OCI-LY1 (cell line): ENCODE measurements at regions not wholly inside any gene's neighbourhood (a gene's known extent, or its start where the extent isn't known, plus 50 kb on each side); places are given as distances from the start of the nearest gene placed in this dataset.

Experiments
- H2AFZ ChIP-seq: fragments of 200-600 bp; sonication (generic), shearing (Covaris generic); 2 replicates; pipeline ENCODE4 v1.6.0; 2014; ENCODE audit warnings: antibody characterized with exemption, mild to moderate bottlenecking, low read length
- H3F3A ChIP-seq: fragments of 200-600 bp; sonication (generic), shearing (Covaris generic); 2 replicates; pipeline ENCODE4 v1.6.0; 2014; ENCODE audit warnings: mild to moderate bottlenecking, antibody characterized with exemption, low read length, moderate library complexity; ENCODE audit not compliant: insufficient read depth
- H3K27ac ChIP-seq: fragments of 200-600 bp; sonication (generic); 2 replicates; pipeline ENCODE4 v1.5.1; 2014; ENCODE audit warnings: low read length, mixed run types, mild to moderate bottlenecking, low read depth; ENCODE audit not compliant: poor library complexity, severe bottlenecking
- H3K27me3 ChIP-seq: fragments of 200-600 bp; sonication (generic); 2 replicates; pipeline ENCODE4 v1.6.0; 2014; ENCODE audit warnings: antibody characterized with exemption, mild to moderate bottlenecking, low read length, moderate library complexity; ENCODE audit not compliant: insufficient read depth
- H3K36me3 ChIP-seq: fragments of 200-600 bp; sonication (generic); 2 replicates; pipeline ENCODE4 v1.6.1; 2014; ENCODE audit warnings: mild to moderate bottlenecking, antibody characterized with exemption, low read length, moderate library complexity, mixed read lengths; ENCODE audit not compliant: insufficient read depth
- H3K4me1 ChIP-seq: fragments of 200-600 bp; sonication (generic); 2 replicates; pipeline ENCODE4 v1.5.1; 2014; ENCODE audit warnings: mild to moderate bottlenecking, low read length, moderate library complexity; ENCODE audit not compliant: insufficient read depth, severe bottlenecking
- H3K4me2 ChIP-seq: fragments of 200-600 bp; sonication (generic), shearing (Covaris generic); 2 replicates; pipeline ENCODE4 v1.6.1; 2014; ENCODE audit warnings: low read length
- H3K4me3 ChIP-seq: fragments of 200-600 bp; sonication (generic); 2 replicates; pipeline ENCODE4 v1.5.1; 2014; ENCODE audit warnings: low read length, low read depth, mild to moderate bottlenecking, mixed read lengths; ENCODE audit not compliant: poor library complexity, severe bottlenecking
- H3K79me2 ChIP-seq: fragments of 200-600 bp; shearing (Covaris generic); 2 replicates; pipeline ENCODE4 v1.6.1; 2016; ENCODE audit warnings: mixed run types, low read length, mixed read lengths; ENCODE audit not compliant: insufficient read depth
- H3K9ac ChIP-seq: fragments of 200-600 bp; sonication (generic), shearing (Covaris generic); 2 replicates; pipeline ENCODE4 v1.6.1; 2014; ENCODE audit warnings: mild to moderate bottlenecking, low read length, mixed read lengths
- H3K9me2 ChIP-seq: fragments of 200-600 bp; sonication (generic), shearing (Covaris generic); 2 replicates; pipeline ENCODE4 v1.6.1; 2014; ENCODE audit warnings: low read depth, mild to moderate bottlenecking, low read length, mixed read lengths
- H3K9me3 ChIP-seq: fragments of 200-600 bp; shearing (Covaris generic); 2 replicates; pipeline ENCODE4 v1.6.1; 2014; ENCODE audit warnings: low read length, mixed read lengths
- H4K20me1 ChIP-seq: fragments of 200-600 bp; sonication (generic), shearing (Covaris generic); 2 replicates; pipeline ENCODE4 v1.6.0; 2016; ENCODE audit warnings: mild to moderate bottlenecking, low read length; ENCODE audit not compliant: insufficient read depth
- CTCF ChIP-seq: fragments of 200-600 bp; sonication (generic), shearing (Covaris generic); IDR thresholded peaks from 2 replicates; pipeline ENCODE4 v1.5.1; 2017; ENCODE audit warnings: mild to moderate bottlenecking, antibody characterized with exemption, low read length, moderate library complexity, mixed read lengths
- EZH2 ChIP-seq: fragments of 200-600 bp; sonication (generic), shearing (Covaris generic); IDR thresholded peaks from 2 replicates; pipeline ENCODE4 v1.8.0; 2017; ENCODE audit warnings: borderline replicate concordance, mixed run types, mild to moderate bottlenecking, antibody characterized with exemption, low read length, moderate library complexity, mixed read lengths

- no peak for TF ChIP-seq CTCF
- no peak for TF ChIP-seq EZH2
- no peaks in the 10 kb centered on the region for H3K79me2 ChIP-seq
- H3K4me3 ChIP-seq: no peak overlapping the region
- H2AFZ ChIP-seq: no peak overlapping the region
- H3K9me2 ChIP-seq: no peaks in the 10 kb centered on the region
- no peaks in the 10 kb centered on the region for H3K9me3 ChIP-seq
- H3K4me1 ChIP-seq: no peaks in the 10 kb centered on the region
- no peaks in the 10 kb centered on the region; the same call in 1 of the 2 replicates for H3K27me3 ChIP-seq
- H4K20me1 ChIP-seq: no peaks in the 10 kb centered on the region
- H3K36me3 ChIP-seq: no peaks in the 10 kb centered on the region
- no peak overlapping the region for H3K4me2 ChIP-seq
- H3K9ac ChIP-seq: no peak overlapping the region
- no peak overlapping the region for H3K27ac ChIP-seq
- H3F3A ChIP-seq: no peaks in the 10 kb centered on the region
Observed at GRCh38 chr6:167235421-167236238, 55.5 kb upstream of the UNC93A start.

GRCh38 chr6:167236239-167236571 lies 54.9 kb upstream of the UNC93A start:
- no peak for TF ChIP-seq EZH2
- no peak overlapping the region for H2AFZ ChIP-seq
- H3K4me2 ChIP-seq: no peak overlapping the region
- H3K79me2 ChIP-seq: no peaks in the 10 kb centered on the region
- H3K27ac ChIP-seq: no peak overlapping the region
- H3K9me3 ChIP-seq: no peaks in the 10 kb centered on the region
- no peaks in the 10 kb centered on the region for H3K36me3 ChIP-seq
- H3K27me3 ChIP-seq: no peaks in the 10 kb centered on the region; the same call in 1 of the 2 replicates
- no peak overlapping the region for H3K9ac ChIP-seq
- H4K20me1 ChIP-seq: no peaks in the 10 kb centered on the region
- no peak overlapping the region for H3K4me3 ChIP-seq
- H3F3A ChIP-seq: no peaks in the 10 kb centered on the region
- no peaks in the 10 kb centered on the region for H3K9me2 ChIP-seq
- no peaks in the 10 kb centered on the region for H3K4me1 ChIP-seq

- no peak overlapping the region for H3K4me3 ChIP-seq
Observed at GRCh38 chr6:167237438-167238145, 53.5 kb upstream of the UNC93A start.

More at GRCh38 chr6:167237438-167238145, 53.5 kb upstream of the UNC93A start:
- Histone ChIP-seq H3K27me3 (no peaks in the 10 kb centered on the region; the same call in 1 of the 2 replicates), H3K4me2 (no peak overlapping the region), H3K36me3 (no peaks in the 10 kb centered on the region), H3K9me3 (no peaks in the 10 kb centered on the region), H4K20me1 (no peaks in the 10 kb centered on the region), H3K9ac (no peak overlapping the region), H3K27ac (no peak overlapping the region), H3K79me2 (no peaks in the 10 kb centered on the region), H2AFZ (no peak overlapping the region), H3F3A (no peaks in the 10 kb centered on the region), H3K4me1 (no peaks in the 10 kb centered on the region), H3K9me2 (no peaks in the 10 kb centered on the region)
- no peak for TF ChIP-seq CTCF
- TF ChIP-seq EZH2: no peak
